ENCODE measurements at regions not wholly inside any gene's neighbourhood (a gene's known extent, or its start where the extent isn't known, plus 50 kb on each side); places are given as distances from the start of the nearest gene placed in this dataset.

DNA sequence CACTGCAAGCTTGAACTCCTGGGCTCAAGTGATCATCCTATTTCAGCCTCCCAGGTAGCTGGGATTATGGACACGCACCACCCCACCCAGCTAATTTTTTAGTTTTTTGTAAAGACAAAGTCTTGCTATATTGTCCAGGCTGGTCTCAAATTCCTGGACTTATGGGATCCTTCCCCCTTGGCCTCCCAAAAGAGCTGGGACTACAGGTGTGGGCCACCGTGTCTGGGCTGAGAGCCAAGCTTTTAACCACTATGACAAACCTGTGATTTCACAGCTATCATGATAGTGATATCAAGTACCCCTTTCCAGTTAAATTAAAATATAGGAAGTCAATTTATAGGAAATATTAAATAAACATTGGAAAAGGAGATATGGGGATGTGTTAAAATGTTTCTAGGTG, 74.6 kb upstream of the IRX6 start (continued):
- TF ChIP-seq, protein P1, sequence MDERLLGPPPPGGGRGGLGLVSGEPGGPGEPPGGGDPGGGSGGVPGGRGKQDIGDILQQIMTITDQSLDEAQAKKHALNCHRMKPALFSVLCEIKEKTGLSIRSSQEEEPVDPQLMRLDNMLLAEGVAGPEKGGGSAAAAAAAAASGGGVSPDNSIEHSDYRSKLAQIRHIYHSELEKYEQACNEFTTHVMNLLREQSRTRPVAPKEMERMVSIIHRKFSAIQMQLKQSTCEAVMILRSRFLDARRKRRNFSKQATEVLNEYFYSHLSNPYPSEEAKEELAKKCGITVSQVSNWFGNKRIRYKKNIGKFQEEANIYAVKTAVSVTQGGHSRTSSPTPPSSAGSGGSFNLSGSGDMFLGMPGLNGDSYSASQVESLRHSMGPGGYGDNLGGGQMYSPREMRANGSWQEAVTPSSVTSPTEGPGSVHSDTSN (CRISPR knock-in tag; IDR thresholded peaks at IDR 0.05; ENCODE audit: low read depth): no peak
- TF ChIP-seq, protein P1 (tag; conservative IDR thresholded peaks at IDR 0.05; ENCODE audit: low read depth): no peak
- TF ChIP-seq, protein P2, sequence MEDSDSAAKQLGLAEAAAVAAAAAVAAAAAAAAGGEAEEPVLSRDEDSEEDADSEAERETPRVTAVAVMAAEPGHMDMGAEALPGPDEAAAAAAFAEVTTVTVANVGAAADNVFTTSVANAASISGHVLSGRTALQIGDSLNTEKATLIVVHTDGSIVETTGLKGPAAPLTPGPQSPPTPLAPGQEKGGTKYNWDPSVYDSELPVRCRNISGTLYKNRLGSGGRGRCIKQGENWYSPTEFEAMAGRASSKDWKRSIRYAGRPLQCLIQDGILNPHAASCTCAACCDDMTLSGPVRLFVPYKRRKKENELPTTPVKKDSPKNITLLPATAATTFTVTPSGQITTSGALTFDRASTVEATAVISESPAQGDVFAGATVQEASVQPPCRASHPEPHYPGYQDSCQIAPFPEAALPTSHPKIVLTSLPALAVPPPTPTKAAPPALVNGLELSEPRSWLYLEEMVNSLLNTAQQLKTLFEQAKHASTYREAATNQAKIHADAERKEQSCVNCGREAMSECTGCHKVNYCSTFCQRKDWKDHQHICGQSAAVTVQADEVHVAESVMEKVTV (CRISPR knock-in tag; IDR thresholded peaks at IDR 0.05): no peak
- TF ChIP-seq FIP1L1 (IDR thresholded peaks at IDR 0.05; ENCODE audit: low read depth, low read length, poor library complexity, severe bottlenecking) (no peak), HDAC8 (tag; IDR thresholded peaks at IDR 0.05) (no peak)

DNA sequence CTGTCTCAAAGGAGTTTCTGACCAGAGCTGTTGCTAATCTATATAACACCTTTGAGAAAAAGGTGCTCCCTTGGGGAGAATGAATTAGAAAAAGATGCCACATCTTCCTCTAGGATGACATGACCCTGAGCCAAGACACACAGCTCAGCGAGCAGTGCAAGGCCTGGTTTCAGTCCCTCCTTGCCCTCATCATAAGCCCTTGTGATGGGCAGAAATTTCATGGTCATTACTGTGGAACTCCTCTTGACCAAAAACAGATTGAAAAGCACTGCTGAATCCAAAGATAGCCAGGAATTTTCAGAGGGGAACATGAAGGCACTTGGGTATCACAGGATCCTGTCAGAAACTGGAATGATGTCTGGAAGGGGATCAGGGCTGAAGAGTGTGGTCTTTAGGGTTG, 74.1 kb upstream of the IRX6 start:
- H3K27me3 ChIP-seq (ENCODE audit: control insufficient read depth in 2 of 2, insufficient read depth in 2 of 2, low read length in 2 of 2): no peaks in the 10 kb centered on the region
- FAIRE-seq: no peak
- H3K4me2 ChIP-seq (ENCODE audit: insufficient read depth, low read length): no peak overlapping the region
- in situ Hi-C loops (cut with MboI): no loop called here
- ATAC-seq: no peak
- no peak for DNase-seq (ENCODE audit: extremely low read depth in 1 of 4, low spot score in 3 of 4)
- WGBS (ENCODE audit: insufficient coverage, low coverage, missing lambda C conversion rate): 0% methylated on average over 1 of the region's 1 CpG
- no peak overlapping the region for H3K9ac ChIP-seq (ENCODE audit: insufficient read depth in 1 of 2, low read depth in 2 of 2, low read length in 2 of 2)
- H3K4me3 ChIP-seq: no peak overlapping the region
- no peaks in the 10 kb centered on the region for H4K20me1 ChIP-seq (replicated peaks; ENCODE audit: control insufficient read depth, insufficient read depth, low read length)
- H2AFZ ChIP-seq (ENCODE audit: low read depth, low read length): no peak overlapping the region
- no peak overlapping the region for H3K27ac ChIP-seq (ENCODE audit: extremely low read depth, low read depth, low read length)
- H3K36me3 ChIP-seq (ENCODE audit: control insufficient read depth, insufficient read depth, low read length): no peaks in the 10 kb centered on the region
- intact Hi-C loops (cut with micrococcal nuclease): loop anchor here (10.0 kb wide), 1 partner anchor 135 kb away; no protein-coding TSS in a partner anchor
- H3K9me1 ChIP-seq (ENCODE audit: control insufficient read depth, insufficient read depth, low read length): no peaks in the 10 kb centered on the region
- no TSS peak for BruUV-seq (replicated peaks)
- ChIA-PET CTCF (ENCODE audit: low intra/inter-chr PET ratio) (no interaction called here), POLR2A (no interaction called here)
- no peaks in the 10 kb centered on the region for H3K4me1 ChIP-seq (replicated peaks in 1 of 2; ENCODE audit: control insufficient read depth in 2 of 2, insufficient read depth in 2 of 2, low read length in 2 of 2)
- no peaks in the 10 kb centered on the region for H3K9me3 ChIP-seq (replicated peaks; ENCODE audit: control insufficient read depth, insufficient read depth, low read depth, low read length)
- no peaks in the 10 kb centered on the region for H3K79me2 ChIP-seq (ENCODE audit: control insufficient read depth, insufficient read depth, low read length)
- TF ChIP-seq OTX1 (CRISPR knock-in tag; IDR thresholded peaks at IDR 0.05) (no peak), L3MBTL2 (IDR thresholded peaks at IDR 0.05) (no peak), E2F3 (CRISPR knock-in tag; IDR thresholded peaks at IDR 0.05) (no peak), ZNF212 (CRISPR knock-in tag; IDR thresholded peaks at IDR 0.05) (no peak), MCM7 (IDR thresholded peaks at IDR 0.05) (no peak), ZNF551 (CRISPR knock-in tag; IDR thresholded peaks at IDR 0.05) (no peak), ZNF3 (CRISPR knock-in tag; IDR thresholded peaks at IDR 0.05) (no peak), MAZ (CRISPR knock-in tag; conservative IDR thresholded peaks at IDR 0.05 in 1 of 2, IDR thresholded peaks at IDR 0.05 in 1 of 2) (no peak), ZNF133 (CRISPR knock-in tag; IDR thresholded peaks at IDR 0.05) (no peak), ZNF232 (CRISPR knock-in tag; IDR thresholded peaks at IDR 0.05) (no peak), POLR2G (IDR thresholded peaks at IDR 0.05; ENCODE audit: low read depth, low read length) (no peak)
- TF ChIP-seq, protein P3, sequence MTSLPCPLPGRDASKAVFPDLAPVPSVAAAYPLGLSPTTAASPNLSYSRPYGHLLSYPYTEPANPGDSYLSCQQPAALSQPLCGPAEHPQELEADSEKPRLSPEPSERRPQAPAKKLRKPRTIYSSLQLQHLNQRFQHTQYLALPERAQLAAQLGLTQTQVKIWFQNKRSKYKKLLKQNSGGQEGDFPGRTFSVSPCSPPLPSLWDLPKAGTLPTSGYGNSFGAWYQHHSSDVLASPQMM (CRISPR knock-in tag; IDR thresholded peaks at IDR 0.05): no peak
- TF ChIP-seq, protein P4, sequence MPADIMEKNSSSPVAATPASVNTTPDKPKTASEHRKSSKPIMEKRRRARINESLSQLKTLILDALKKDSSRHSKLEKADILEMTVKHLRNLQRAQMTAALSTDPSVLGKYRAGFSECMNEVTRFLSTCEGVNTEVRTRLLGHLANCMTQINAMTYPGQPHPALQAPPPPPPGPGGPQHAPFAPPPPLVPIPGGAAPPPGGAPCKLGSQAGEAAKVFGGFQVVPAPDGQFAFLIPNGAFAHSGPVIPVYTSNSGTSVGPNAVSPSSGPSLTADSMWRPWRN (IDR thresholded peaks at IDR 0.05; ENCODE audit: low read depth): no peak

Measured in K562 (cell line).